Hepatocyte (in vitro differentiated cells): ENCODE measurements at regions not wholly inside any gene's neighbourhood (a gene's known extent, or its start where the extent isn't known, plus 50 kb on each side); places are given as distances from the start of the nearest gene placed in this dataset.

Source experiments
- DNase-seq: peaks from one replicate; pipeline ENCODE4 v3.0.0-alpha.2; 2016; ENCODE audit warnings: low spot score
- H2AFZ ChIP-seq: fragments of 200-600 bp; sonication (generic); 2 replicates; pipeline ENCODE4 v1.6.0; 2016; ENCODE audit warnings: antibody characterized with exemption, mild to moderate bottlenecking
- H3K27ac ChIP-seq: fragments of 200-600 bp; sonication (generic); 2 replicates; pipeline ENCODE4 v1.5.1; 2016; ENCODE audit warnings: mild to moderate bottlenecking
- H3K27me3 ChIP-seq: fragments of 200-600 bp; sonication (generic); 2 replicates; pipeline ENCODE4 v1.6.1; 2016
- H3K36me3 ChIP-seq: fragments of 200-600 bp; sonication (generic); replicated peaks from 2 replicates; pipeline ENCODE4 v1.5.1; 2016; ENCODE audit warnings: low read depth; ENCODE audit not compliant: insufficient read depth
- H3K4me1 ChIP-seq: fragments of 200-600 bp; sonication (generic); 2 replicates; pipeline ENCODE4 v1.5.1; 2016; ENCODE audit warnings: mild to moderate bottlenecking, moderate library complexity; ENCODE audit not compliant: insufficient read depth
- H3K4me2 ChIP-seq: fragments of 200-600 bp; sonication (generic); 2 replicates; pipeline ENCODE4 v1.6.0; 2016
- H3K4me3 ChIP-seq: fragments of 200-600 bp; sonication (generic); 2 replicates; pipeline ENCODE4 v1.5.1; 2016; ENCODE audit warnings: mild to moderate bottlenecking
- H3K79me2 ChIP-seq: fragments of 200-600 bp; sonication (generic); 2 replicates; pipeline ENCODE4 v1.6.0; 2017; ENCODE audit warnings: mild to moderate bottlenecking
- H3K9me2 ChIP-seq: fragments of 200-600 bp; sonication (generic); replicated peaks from 2 replicates; pipeline ENCODE4 v1.6.0; 2017; ENCODE audit warnings: mild to moderate bottlenecking; ENCODE audit not compliant: insufficient read depth
- H3K9me3 ChIP-seq: fragments of 200-600 bp; sonication (generic); 2 replicates; pipeline ENCODE4 v1.5.1; 2016; ENCODE audit warnings: low read depth, mild to moderate bottlenecking
- H4K20me1 ChIP-seq: fragments of 200-600 bp; sonication (generic); 2 replicates; pipeline ENCODE4 v1.6.0; 2016; ENCODE audit warnings: mild to moderate bottlenecking; ENCODE audit not compliant: insufficient read depth, poor library complexity, severe bottlenecking
- CTCF ChIP-seq: fragments of 200-600 bp; sonication (generic); IDR thresholded peaks from 2 replicates; pipeline ENCODE4 v1.5.1; 2016; ENCODE audit warnings: antibody characterized with exemption, mild to moderate bottlenecking; ENCODE audit not compliant: poor library complexity
- EZH2 ChIP-seq: fragments of 200-600 bp; sonication (generic); IDR thresholded peaks from 2 replicates; pipeline ENCODE4 v1.6.1; 2016; ENCODE audit warnings: antibody characterized with exemption, mild to moderate bottlenecking, borderline replicate concordance
- EZH2phosphoT487 ChIP-seq: fragments of 200-600 bp; sonication (generic); IDR thresholded peaks from one replicate; pipeline ENCODE4 v1.6.1; 2018; ENCODE audit warnings: antibody characterized with exemption, mild to moderate bottlenecking, low read depth, moderate library complexity; ENCODE audit not compliant: unreplicated experiment, severe bottlenecking
- WGBS: methylation state at CpG from one replicate; pipeline ENCODE4 v1.1.6; 2016; ENCODE audit warnings: low lambda C conversion rate; ENCODE audit errors: missing lambda C conversion rate; 5-methylcytosine and 5-hydroxymethylcytosine counted together

GRCh38 chr4:25536564-25537320, 118.9 kb upstream of the SLC34A2 start:
- no peak overlapping the region for H3K4me2 ChIP-seq
- H3K79me2 ChIP-seq = no peaks in the 10 kb centered on the region
- peaks cover 3% of the 10 kb centered on the region for H3K4me1 ChIP-seq
- H3K27me3 ChIP-seq = no peaks in the 10 kb centered on the region
- no peak for DNase-seq
- no peaks in the 10 kb centered on the region for H3K36me3 ChIP-seq
- TF ChIP-seq CTCF (no peak), EZH2phosphoT487 (no peak)
- no peak overlapping the region for H2AFZ ChIP-seq
- H3K9me3 ChIP-seq = no peaks in the 10 kb centered on the region
- 73% methylated on average over 7 of the region's 7 CpGs for WGBS
- H4K20me1 ChIP-seq = no peaks in the 10 kb centered on the region
- H3K4me3 ChIP-seq = no peak overlapping the region
- H3K9me2 ChIP-seq = no peaks in the 10 kb centered on the region
- H3K27ac ChIP-seq = no peak overlapping the region

- no peak overlapping the region for H3K27ac ChIP-seq
- H3K4me3 ChIP-seq = no peak overlapping the region
- H3K27me3 ChIP-seq = no peaks in the 10 kb centered on the region
- no peaks in the 10 kb centered on the region for H3K9me3 ChIP-seq
- no peaks in the 10 kb centered on the region for H3K79me2 ChIP-seq
- H3K4me1 ChIP-seq = peaks cover 3% of the 10 kb centered on the region
- DNase-seq = no peak
- H2AFZ ChIP-seq = no peak overlapping the region
- WGBS = 91% methylated on average over 4 of the region's 4 CpGs
- no peak overlapping the region for H3K4me2 ChIP-seq
- no peaks in the 10 kb centered on the region for H4K20me1 ChIP-seq
- TF ChIP-seq CTCF = no peak
- TF ChIP-seq EZH2phosphoT487 = no peak
- H3K9me2 ChIP-seq = no peaks in the 10 kb centered on the region
- no peaks in the 10 kb centered on the region for H3K36me3 ChIP-seq
Measured at GRCh38 chr4:25538430-25538829, 117.2 kb upstream of the SLC34A2 start.

- no peaks in the 10 kb centered on the region for H3K9me2 ChIP-seq
- WGBS = 54% methylated on average over 3 of the region's 3 CpGs
- H3K4me2 ChIP-seq = no peak overlapping the region
- no peak overlapping the region for H2AFZ ChIP-seq
- peaks cover 3% of the 10 kb centered on the region for H3K4me1 ChIP-seq
- no peaks in the 10 kb centered on the region for H3K36me3 ChIP-seq
- no peaks in the 10 kb centered on the region for H3K9me3 ChIP-seq
- H3K4me3 ChIP-seq = no peak overlapping the region
- TF ChIP-seq EZH2 = no peak
- TF ChIP-seq EZH2phosphoT487 = no peak
- H3K27ac ChIP-seq = no peak overlapping the region
- no peaks in the 10 kb centered on the region for H4K20me1 ChIP-seq
- DNase-seq = no peak
- H3K27me3 ChIP-seq = no peaks in the 10 kb centered on the region
- no peaks in the 10 kb centered on the region for H3K79me2 ChIP-seq
Measured at GRCh38 chr4:25539241-25539640, 116.4 kb upstream of the SLC34A2 start.

- H3K27ac ChIP-seq = no peak overlapping the region
- no peaks in the 10 kb centered on the region for H3K79me2 ChIP-seq
- no peaks in the 10 kb centered on the region for H3K27me3 ChIP-seq
- TF ChIP-seq EZH2phosphoT487 (no peak), EZH2 (no peak), CTCF (no peak)
- WGBS = 65% methylated on average over 2 of the region's 2 CpGs
- H3K9me2 ChIP-seq = no peaks in the 10 kb centered on the region
- H3K4me2 ChIP-seq = no peak overlapping the region
- no peaks in the 10 kb centered on the region for H3K9me3 ChIP-seq
- H3K36me3 ChIP-seq = no peaks in the 10 kb centered on the region
- no peak overlapping the region for H3K4me3 ChIP-seq
- H3K4me1 ChIP-seq = peaks cover 3% of the 10 kb centered on the region
- H4K20me1 ChIP-seq = no peaks in the 10 kb centered on the region
- no peak for DNase-seq
- no peak overlapping the region for H2AFZ ChIP-seq
Measured at GRCh38 chr4:25540734-25541133, 114.9 kb upstream of the SLC34A2 start.
